GM18517 (cell line): ENCODE measurements at regions not wholly inside any gene's neighbourhood (a gene's known extent, or its start where the extent isn't known, plus 50 kb on each side); places are given as distances from the start of the nearest gene placed in this dataset.

Experiments used
- ATAC-seq: cut with Tn5 transposase; IDR thresholded peaks from one replicate; pipeline ENCODE4 v1.9.1; 2021; ENCODE audit warnings: mild to moderate bottlenecking, moderate library complexity; ENCODE audit not compliant: unreplicated experiment

DNA sequence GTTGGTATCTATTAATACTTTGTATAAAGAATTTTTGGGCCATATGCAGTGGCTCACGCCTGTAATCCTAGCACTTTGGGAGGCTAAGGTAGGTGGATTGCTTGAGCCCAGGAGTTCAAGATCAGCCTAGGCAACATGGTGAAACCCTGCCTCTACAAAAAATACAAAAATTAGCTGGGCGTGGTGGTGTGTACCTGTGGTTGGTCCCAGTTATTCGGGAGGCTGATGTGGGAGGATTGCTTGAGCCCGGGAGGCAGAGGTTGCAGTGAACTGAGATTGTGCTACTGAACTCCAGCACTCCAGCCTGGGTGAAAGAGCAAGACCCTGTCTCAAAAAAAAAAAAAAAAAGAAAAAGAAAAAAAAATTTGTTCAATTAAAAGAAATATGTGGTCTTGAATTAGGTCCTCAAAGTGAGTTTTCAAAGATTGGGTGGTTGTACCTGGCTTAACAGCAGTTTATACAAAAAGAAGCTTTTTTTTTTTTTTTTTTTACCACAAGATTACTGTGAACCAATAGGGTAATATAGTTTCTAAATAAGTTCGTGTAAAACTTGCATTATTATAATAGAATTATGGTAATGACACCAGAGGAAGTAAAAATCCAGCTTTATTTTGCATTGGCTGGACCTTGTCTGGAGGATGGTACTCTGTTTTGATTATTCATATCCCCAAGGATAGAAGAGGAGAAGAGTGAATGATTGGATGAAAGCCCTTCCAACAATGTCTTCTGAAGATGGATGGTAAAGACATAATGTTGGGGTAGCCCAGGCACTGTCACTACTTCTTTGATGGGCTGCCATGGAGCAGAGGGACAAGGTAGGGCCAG lies 210.3 kb downstream of the MYCN start:
- no peak for ATAC-seq

- ATAC-seq: no peak
These were observed 209.2 kb downstream of the MYCN start for GRCh38 chr2:16149349-16150243.

DNA sequence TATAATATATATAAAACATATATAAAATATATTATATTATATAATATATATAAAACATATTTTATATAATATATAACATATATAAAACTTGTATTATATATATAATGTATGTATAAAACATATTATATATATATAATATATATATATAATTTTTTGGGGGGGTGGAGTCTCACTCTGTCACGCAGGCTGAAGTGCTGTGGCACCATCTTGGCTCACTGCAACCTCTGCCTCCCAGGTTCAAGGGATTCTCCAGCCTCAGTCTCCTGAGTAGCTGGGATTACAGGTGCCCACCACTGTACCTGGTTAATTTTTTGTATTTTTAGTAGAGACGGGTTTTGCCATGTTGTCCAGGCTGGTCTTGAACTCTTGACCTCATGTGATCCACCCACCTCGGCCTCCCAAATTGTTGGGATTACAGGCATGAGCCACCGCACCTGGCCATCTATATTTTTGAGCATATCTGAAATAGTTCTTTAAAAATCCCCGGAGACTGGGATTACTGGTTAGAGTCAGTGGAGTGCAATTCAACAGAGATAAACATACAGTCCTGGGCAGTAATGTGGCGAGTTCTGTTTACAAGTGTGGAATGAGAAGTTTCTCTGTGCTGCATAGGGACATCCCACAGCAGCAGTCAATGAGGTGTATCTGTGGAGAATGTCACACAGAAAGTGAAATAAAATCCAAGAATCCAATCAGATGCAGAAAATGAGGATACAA lies 208.4 kb downstream of the MYCN start:
- ATAC-seq: no peak

- no peak for ATAC-seq
These were observed 202.3 kb downstream of the MYCN start for GRCh38 chr2:16142383-16143361.

- no peak for ATAC-seq
These were observed 201.2 kb downstream of the MYCN start for GRCh38 chr2:16141641-16141921.

DNA sequence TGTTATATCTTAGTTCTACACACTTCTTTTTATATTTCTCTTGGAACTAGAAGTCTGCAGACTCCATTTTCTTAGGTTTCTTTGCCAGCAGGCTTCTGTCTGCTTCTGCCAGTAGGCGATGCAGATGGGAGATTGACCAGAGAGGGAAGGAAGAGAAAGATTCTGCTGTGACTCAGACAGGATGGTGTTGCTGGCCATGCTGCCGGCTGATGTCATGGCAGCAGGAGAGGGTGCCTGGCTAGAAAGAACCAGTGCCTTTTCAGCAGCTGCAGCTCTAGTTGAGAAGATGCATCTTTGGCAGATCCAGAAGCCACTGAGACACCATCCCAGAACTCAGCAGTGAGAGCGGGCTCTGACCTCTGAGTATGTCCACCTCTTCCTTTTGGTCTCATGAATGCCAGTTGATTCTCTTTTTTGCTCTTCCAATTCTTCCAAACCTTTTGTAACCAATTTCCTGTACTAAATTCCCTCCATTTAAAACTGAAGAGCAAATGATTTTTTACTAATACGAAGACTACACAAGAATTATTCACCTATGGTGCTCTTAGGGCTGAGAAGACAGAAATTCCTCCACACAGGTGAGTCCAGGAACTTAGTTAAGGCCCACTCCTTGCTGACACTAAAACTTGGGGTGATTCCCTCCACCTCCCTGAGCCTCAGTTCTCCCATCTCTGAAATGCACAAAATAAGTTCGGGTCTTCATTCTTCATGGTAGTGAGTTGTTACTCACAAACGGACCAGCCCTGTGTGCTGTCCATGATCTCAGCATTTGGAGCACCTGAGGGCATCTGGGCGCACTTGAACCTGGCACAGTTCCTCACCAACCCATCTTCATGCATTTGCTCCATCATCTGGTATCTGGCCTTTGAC lies 200.7 kb downstream of the MYCN start:
- ATAC-seq: no peak

- ATAC-seq: no peak
These were observed 199.6 kb downstream of the MYCN start for GRCh38 chr2:16139663-16140615.

- ATAC-seq: no peak
These were observed 198.7 kb downstream of the MYCN start for GRCh38 chr2:16138811-16139662.

- no peak for ATAC-seq
These were observed 196.9 kb downstream of the MYCN start for GRCh38 chr2:16137080-16137755.

DNA sequence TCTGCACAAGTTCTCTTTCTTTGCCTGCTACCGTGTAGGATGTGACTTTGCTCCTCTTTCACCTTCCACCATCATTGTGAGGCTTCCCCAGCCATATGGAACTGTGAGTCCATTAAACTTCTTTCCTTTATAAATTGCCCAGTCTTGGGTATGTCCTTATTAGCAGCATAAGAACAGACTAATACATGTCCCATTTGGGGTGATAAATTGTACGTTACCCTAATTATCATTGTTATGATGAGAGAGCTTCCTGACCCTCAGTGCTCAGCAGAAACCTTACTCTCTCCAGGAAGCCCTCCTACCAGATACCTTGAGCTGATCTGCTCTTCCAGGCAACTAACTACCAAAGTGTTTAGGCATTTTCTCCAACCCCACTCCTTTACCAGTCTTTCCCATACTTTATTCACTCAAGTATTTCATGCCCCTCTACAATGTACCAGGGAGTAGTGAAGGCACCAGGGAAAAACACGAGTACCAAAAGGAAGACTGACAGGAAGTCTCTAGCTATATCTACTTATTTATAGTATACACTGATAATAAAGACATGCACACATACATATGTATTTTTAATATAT lies 196.2 kb downstream of the MYCN start:
- no peak for ATAC-seq

DNA sequence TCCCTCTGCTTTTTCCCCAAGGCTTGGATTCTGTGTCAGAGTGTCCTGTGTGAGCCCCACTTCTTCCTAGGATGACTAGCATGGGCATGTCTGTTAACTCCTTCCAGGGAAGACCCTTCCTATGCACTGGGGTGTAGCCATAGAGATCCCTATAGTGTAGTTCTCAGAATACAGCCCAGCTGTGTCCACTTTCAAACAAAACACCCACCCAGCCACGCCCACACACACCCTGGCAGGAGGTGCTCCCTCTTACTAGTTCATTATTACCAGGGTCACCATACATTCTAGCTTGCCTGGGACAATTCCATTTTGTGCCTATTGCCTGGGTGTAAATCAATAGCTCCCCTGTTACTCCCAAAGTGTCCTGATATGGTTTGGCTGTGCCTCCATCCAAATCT lies 195.6 kb downstream of the MYCN start:
- no peak for ATAC-seq

DNA sequence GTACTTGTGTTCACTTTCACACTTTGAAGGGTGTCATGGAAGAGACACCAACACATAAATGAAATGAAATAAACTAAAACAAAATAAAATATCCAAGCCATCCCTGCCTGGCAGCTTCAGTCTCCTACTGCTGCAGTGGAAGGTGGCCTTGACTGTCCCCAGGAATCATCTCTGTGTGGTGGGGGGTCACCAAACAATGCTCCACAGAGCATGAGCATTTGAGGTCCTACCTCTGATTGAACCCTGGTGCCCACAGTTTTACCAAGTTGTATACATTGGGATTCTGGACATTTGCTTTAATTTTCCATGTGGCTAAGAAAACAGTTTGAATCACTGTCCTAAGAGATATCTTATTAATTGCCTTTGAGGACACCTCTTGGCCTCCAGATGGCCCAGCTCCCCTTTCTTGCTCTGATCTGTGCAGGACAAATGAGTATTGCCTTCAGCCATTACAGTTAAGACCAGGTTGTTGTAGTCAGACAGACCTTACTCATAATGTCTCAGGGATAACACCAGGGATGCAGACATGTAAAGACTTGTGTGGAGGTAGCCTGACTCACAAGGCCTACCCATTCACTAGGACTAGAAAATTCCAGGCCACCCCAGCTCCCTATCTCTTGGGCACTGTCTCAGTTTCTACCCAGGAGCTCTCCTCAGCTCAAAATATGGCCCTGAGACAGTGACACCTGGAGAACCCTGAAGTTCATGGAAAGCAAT lies 195.0 kb downstream of the MYCN start:
- ATAC-seq: no peak

DNA sequence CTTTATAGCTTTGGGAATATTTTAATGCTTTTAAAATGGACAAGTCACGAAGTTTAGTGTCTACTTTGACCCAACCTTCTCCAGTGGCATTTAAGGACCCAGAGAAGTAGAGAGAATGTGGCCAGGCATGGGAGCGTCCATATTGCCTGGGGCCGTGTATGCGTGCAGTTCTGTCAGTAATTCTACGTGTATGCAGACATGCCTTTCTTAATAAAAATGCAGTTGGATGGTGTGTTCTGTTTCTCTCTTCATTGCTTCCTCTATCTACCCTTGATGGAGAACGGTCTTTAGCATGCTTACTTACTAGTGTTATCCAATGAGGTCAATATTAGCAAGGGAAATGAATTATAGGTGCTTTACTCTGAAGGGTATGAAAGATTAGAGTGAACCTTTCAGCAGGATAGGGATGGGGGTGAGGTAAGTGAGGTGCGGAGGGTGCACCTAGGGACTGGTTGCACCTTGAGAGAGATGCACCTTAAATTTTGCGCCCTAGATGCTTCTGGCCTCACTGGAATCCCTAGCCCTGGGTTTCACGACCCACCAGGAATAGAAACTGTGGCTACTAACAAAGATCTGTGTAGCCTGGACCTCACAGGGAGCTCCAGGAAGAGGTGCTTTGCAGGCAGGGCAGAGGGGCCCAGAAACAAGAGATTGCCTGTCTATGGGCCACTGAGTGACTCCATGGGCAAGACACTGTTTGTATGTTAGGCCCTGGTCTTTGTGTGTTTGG lies 194.3 kb downstream of the MYCN start:
- ATAC-seq: no peak

DNA sequence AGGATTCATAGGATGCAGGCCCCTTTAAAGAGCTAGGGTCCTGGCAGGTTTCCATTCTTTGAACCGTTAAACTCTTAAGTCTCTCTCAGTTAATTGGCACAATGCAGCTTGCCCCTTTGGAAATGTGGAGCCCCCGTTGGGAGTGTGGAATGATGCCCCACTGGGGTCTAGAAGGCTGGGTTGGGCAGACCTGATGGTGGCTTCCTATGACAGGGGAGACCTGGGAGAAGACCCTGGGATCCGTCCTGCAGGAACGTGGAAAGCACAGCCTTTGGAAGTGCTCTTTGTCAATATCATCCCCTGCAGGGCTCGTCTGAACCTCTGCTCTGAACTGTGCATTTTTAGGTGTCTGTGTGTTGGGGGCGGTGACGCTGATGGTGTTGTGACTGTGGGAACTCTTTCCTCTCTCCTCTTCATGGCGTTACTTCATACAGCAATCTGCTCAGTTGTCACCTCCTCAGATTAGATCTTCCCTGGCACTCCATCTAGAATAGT lies 190.6 kb downstream of the MYCN start:
- ATAC-seq: no peak

GRCh38 chr2:16130541-16130880 lies 190.2 kb downstream of the MYCN start:
- ATAC-seq: no peak
